ENCODE measurements at regions not wholly inside any gene's neighbourhood (a gene's known extent, or its start where the extent isn't known, plus 50 kb on each side); places are given as distances from the start of the nearest gene placed in this dataset.

DNA sequence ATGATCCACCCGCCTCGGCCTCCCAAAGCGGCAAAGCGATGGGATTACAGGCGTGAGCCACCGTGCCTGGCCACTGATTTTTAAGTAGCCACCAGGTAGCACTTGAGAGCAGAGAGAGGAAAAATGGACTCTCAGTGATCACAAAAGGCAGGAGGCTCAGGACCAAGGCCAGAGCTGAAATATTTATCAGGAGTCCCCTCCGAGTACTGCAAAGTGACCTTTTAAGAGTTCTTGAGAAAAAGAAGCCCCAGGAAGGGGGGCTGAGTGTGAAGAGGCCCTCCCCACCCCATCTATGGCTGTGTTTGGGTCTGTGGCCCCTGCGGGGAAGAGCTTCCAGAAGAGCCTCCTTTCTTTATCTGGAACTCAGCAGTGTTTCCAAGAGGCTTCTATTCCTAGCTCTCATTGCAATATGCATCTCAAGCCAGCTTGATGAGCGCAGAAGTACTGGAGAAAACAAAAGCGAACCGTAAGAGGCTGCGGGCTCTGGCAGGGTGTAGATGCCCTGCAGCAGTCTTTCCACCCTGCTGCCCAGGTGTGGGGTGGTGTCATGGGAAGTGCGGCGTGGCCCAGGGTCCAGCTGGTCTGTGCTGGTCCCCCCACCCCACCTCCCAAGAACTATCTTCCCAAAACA, 75.5 kb upstream of the CDK20 start:
- H3K27ac Mint-ChIP-seq (ENCODE audit: unreplicated experiment): no peak overlapping the region
- TF ChIP-seq, protein P1, sequence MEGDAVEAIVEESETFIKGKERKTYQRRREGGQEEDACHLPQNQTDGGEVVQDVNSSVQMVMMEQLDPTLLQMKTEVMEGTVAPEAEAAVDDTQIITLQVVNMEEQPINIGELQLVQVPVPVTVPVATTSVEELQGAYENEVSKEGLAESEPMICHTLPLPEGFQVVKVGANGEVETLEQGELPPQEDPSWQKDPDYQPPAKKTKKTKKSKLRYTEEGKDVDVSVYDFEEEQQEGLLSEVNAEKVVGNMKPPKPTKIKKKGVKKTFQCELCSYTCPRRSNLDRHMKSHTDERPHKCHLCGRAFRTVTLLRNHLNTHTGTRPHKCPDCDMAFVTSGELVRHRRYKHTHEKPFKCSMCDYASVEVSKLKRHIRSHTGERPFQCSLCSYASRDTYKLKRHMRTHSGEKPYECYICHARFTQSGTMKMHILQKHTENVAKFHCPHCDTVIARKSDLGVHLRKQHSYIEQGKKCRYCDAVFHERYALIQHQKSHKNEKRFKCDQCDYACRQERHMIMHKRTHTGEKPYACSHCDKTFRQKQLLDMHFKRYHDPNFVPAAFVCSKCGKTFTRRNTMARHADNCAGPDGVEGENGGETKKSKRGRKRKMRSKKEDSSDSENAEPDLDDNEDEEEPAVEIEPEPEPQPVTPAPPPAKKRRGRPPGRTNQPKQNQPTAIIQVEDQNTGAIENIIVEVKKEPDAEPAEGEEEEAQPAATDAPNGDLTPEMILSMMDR (IDR thresholded peaks at IDR 0.05): no peak
- no peaks in the 10 kb centered on the region for H3K4me1 Mint-ChIP-seq (ENCODE audit: unreplicated experiment)
- H3K4me3 Mint-ChIP-seq (ENCODE audit: unreplicated experiment): no peak overlapping the region
- H3K36me3 Mint-ChIP-seq (ENCODE audit: unreplicated experiment): no peaks in the 10 kb centered on the region
- H3K9me3 Mint-ChIP-seq (ENCODE audit: unreplicated experiment): peaks cover 14% of the 10 kb centered on the region
- no peaks in the 10 kb centered on the region for H3K27me3 Mint-ChIP-seq (ENCODE audit: unreplicated experiment)
- DNase-seq (ENCODE audit: extremely low spot score, unreplicated experiment): no peak

GRCh38 chr9:88046542-88046941, 72.2 kb upstream of the CDK20 start:
- Mint-ChIP-seq H3K9me3 (ENCODE audit: unreplicated experiment) (peaks cover 9% of the 10 kb centered on the region), H3K27ac (ENCODE audit: unreplicated experiment) (no peak overlapping the region), H3K4me1 (ENCODE audit: unreplicated experiment) (no peaks in the 10 kb centered on the region), H3K36me3 (ENCODE audit: unreplicated experiment) (peaks cover 2% of the 10 kb centered on the region), H3K4me3 (ENCODE audit: unreplicated experiment) (no peak overlapping the region), H3K27me3 (ENCODE audit: unreplicated experiment) (no peaks in the 10 kb centered on the region)
- TF ChIP-seq, protein P1 (IDR thresholded peaks at IDR 0.05): no peak
- no peak for DNase-seq (ENCODE audit: extremely low spot score, unreplicated experiment)

DNA sequence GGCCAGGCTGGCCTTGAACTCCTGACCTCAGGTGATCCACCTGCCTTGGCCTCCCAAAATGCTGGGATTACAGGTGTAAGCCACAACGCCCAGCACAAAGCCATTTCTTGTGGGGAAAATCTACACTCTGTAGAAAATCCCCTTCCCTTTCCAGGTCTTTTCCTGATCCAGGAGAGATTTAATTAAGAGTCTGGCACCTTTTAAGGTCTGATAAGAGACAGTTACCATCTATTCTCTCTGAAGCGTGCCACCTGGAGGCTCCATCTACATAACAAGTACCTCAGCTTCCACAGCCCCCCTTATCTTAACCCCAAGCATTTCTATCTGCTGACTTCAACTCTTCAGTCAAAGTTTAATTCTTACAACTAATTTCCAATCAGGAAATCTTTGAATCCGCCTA, 71.4 kb upstream of the CDK20 start:
- DNase-seq (ENCODE audit: extremely low spot score, unreplicated experiment): no peak
- H3K4me1 Mint-ChIP-seq (ENCODE audit: unreplicated experiment): no peaks in the 10 kb centered on the region
- peaks cover 9% of the 10 kb centered on the region for H3K9me3 Mint-ChIP-seq (ENCODE audit: unreplicated experiment)
- no peak overlapping the region for H3K4me3 Mint-ChIP-seq (ENCODE audit: unreplicated experiment)
- no peak overlapping the region for H3K27ac Mint-ChIP-seq (ENCODE audit: unreplicated experiment)
- TF ChIP-seq, protein P1 (IDR thresholded peaks at IDR 0.05): no peak
- H3K36me3 Mint-ChIP-seq (ENCODE audit: unreplicated experiment): peaks cover 2% of the 10 kb centered on the region
- no peaks in the 10 kb centered on the region for H3K27me3 Mint-ChIP-seq (ENCODE audit: unreplicated experiment)

DNA sequence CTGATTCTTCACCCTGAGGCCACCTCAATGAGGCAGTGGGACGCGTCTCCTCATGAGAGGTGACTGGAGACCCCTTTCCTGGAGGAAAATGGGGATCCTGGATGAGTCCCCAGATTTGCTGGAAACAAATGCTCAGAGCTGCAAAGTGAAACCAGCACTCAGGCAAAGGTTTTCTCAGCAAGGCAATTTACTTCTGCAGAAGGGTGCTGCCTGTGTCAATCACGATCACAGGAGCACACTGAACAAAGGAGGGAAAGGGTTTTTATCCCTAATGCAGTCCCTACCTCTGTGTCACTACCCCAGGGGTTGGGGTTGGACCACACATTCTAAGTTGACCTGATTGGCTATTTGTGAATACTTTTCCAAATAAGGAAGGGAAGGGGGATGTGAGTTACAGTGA, 69.9 kb upstream of the CDK20 start:
- peaks cover 2% of the 10 kb centered on the region for H3K36me3 Mint-ChIP-seq (ENCODE audit: unreplicated experiment)
- no peaks in the 10 kb centered on the region for H3K27me3 Mint-ChIP-seq (ENCODE audit: unreplicated experiment)
- no peak overlapping the region for H3K4me3 Mint-ChIP-seq (ENCODE audit: unreplicated experiment)
- H3K4me1 Mint-ChIP-seq (ENCODE audit: unreplicated experiment): no peaks in the 10 kb centered on the region
- H3K27ac Mint-ChIP-seq (ENCODE audit: unreplicated experiment): no peak overlapping the region
- peaks cover 9% of the 10 kb centered on the region for H3K9me3 Mint-ChIP-seq (ENCODE audit: unreplicated experiment)
- DNase-seq (ENCODE audit: extremely low spot score, unreplicated experiment): no peak
- TF ChIP-seq, protein P1 (IDR thresholded peaks at IDR 0.05): no peak

- Mint-ChIP-seq H3K27ac (ENCODE audit: unreplicated experiment) (no peak overlapping the region), H3K9me3 (ENCODE audit: unreplicated experiment) (peaks cover 9% of the 10 kb centered on the region), H3K4me3 (ENCODE audit: unreplicated experiment) (no peak overlapping the region), H3K36me3 (ENCODE audit: unreplicated experiment) (peaks cover 2% of the 10 kb centered on the region), H3K4me1 (ENCODE audit: unreplicated experiment) (no peaks in the 10 kb centered on the region), H3K27me3 (ENCODE audit: unreplicated experiment) (no peaks in the 10 kb centered on the region)
- TF ChIP-seq, protein P1 (IDR thresholded peaks at IDR 0.05): no peak
- DNase-seq (ENCODE audit: extremely low spot score, unreplicated experiment): no peak
These were observed 69.3 kb upstream of the CDK20 start for GRCh38 chr9:88043647-88044046.

Measured in osteocyte (in vitro differentiated cells).